Activated CD8-positive, alpha-beta T cell treated with anti-CD3 and anti-CD28 coated beads for 36 hours (primary cell): ENCODE measurements at regions not wholly inside any gene's neighbourhood (a gene's known extent, or its start where the extent isn't known, plus 50 kb on each side); places are given as distances from the start of the nearest gene placed in this dataset.

Experiments
- ATAC-seq: fragments of 200-7000 bp; cut with Tn5 transposase; one replicate; pipeline ENCODE4 v1.10.0; 2021; ENCODE audit warnings: mild to moderate bottlenecking, moderate library complexity
- CTCF ChIA-PET: fragments of 350-600 bp; sonication (Branson Sonifier 250); formaldehyde crosslinking; loops from one replicate; lab custom pipeline; 2021; ENCODE audit warnings: antibody characterized with exemption; lab: Charles Lee
- POLR2A ChIA-PET: fragments of 350-600 bp; sonication (Branson Sonifier 250); formaldehyde crosslinking; loops from one replicate; lab custom pipeline; 2021; ENCODE audit warnings: antibody characterized with exemption; lab: Charles Lee
- DNase-seq: peaks from one replicate; pipeline ENCODE4 v3.0.0-alpha.2; 2020
- H3K27ac Mint-ChIP-seq: one replicate; pipeline ENCODE4 v1.8.0; 2021; ENCODE audit warnings: mild to moderate bottlenecking, mixed read lengths
- H3K27me3 Mint-ChIP-seq: one replicate; pipeline ENCODE4 v1.8.0; 2021; ENCODE audit warnings: mixed read lengths
- H3K36me3 Mint-ChIP-seq: one replicate; pipeline ENCODE4 v1.8.0; 2021; ENCODE audit warnings: low read depth, mixed read lengths
- H3K4me1 Mint-ChIP-seq: one replicate; pipeline ENCODE4 v1.8.0; 2021; ENCODE audit warnings: low read depth, mixed read lengths
- H3K4me3 Mint-ChIP-seq: one replicate; pipeline ENCODE4 v1.8.0; 2021; ENCODE audit warnings: mild to moderate bottlenecking, moderate library complexity, mixed read lengths
- H3K9me3 Mint-ChIP-seq: one replicate; pipeline ENCODE4 v1.8.0; 2021; ENCODE audit warnings: mixed read lengths
- CTCF ChIP-seq: fragments of 200-600 bp; IDR thresholded peaks from one replicate; pipeline ENCODE4 v1.8.0; 2022; ENCODE audit warnings: antibody characterized with exemption, mild to moderate bottlenecking
- intact Hi-C: fragments of 100-400 bp; cut with micrococcal nuclease; formaldehyde crosslinking; loops from one replicate; pipeline ENCODE4 v1.10.0; 2022

GRCh38 chr12:113666223-113666622 is 194.6 kb upstream of the LHX5 start:
- TF ChIP-seq CTCF: no peak
- no peaks in the 10 kb centered on the region for H3K4me1 Mint-ChIP-seq
- no peaks in the 10 kb centered on the region for H3K36me3 Mint-ChIP-seq
- H3K27ac Mint-ChIP-seq: no peak overlapping the region
- no peak overlapping the region for H3K4me3 Mint-ChIP-seq
- CTCF ChIA-PET: no interaction called here
- no peaks in the 10 kb centered on the region for H3K9me3 Mint-ChIP-seq
- ATAC-seq (no peak), DNase-seq (no peak)
- POLR2A ChIA-PET: no interaction called here
- intact Hi-C loops: no loop called here
- H3K27me3 Mint-ChIP-seq: peaks cover 25% of the 10 kb centered on the region

- ChIA-PET POLR2A (no interaction called here), CTCF (no interaction called here)
- DNase-seq: no peak
- Mint-ChIP-seq H3K27me3 (peaks cover 19% of the 10 kb centered on the region), H3K9me3 (no peaks in the 10 kb centered on the region), H3K36me3 (no peaks in the 10 kb centered on the region), H3K4me1 (no peaks in the 10 kb centered on the region), H3K4me3 (no peak overlapping the region), H3K27ac (no peak overlapping the region)
- no peak for TF ChIP-seq CTCF
- ATAC-seq: no peak
- intact Hi-C loops: no loop called here
Measured at GRCh38 chr12:113665457-113665856, 193.8 kb upstream of the LHX5 start.

- Mint-ChIP-seq H3K36me3 (no peaks in the 10 kb centered on the region), H3K27ac (no peak overlapping the region), H3K4me3 (no peak overlapping the region), H3K27me3 (peaks cover 10% of the 10 kb centered on the region), H3K4me1 (no peaks in the 10 kb centered on the region), H3K9me3 (no peaks in the 10 kb centered on the region)
- intact Hi-C loops: no loop called here
- ChIA-PET POLR2A (no interaction called here), CTCF (no interaction called here)
- no peak for ATAC-seq
- TF ChIP-seq CTCF: no peak
- no peak for DNase-seq
Measured at GRCh38 chr12:113664224-113664681, 192.6 kb upstream of the LHX5 start.

GRCh38 chr12:113663396-113663795 is 191.7 kb upstream of the LHX5 start:
- TF ChIP-seq CTCF: no peak
- DNase-seq: no peak
- Mint-ChIP-seq H3K27me3 (peaks cover 11% of the 10 kb centered on the region), H3K36me3 (no peaks in the 10 kb centered on the region), H3K4me3 (no peak overlapping the region), H3K27ac (no peak overlapping the region), H3K9me3 (no peaks in the 10 kb centered on the region), H3K4me1 (no peaks in the 10 kb centered on the region)
- no peak for ATAC-seq
- intact Hi-C loops: no loop called here
- POLR2A ChIA-PET: no interaction called here
- CTCF ChIA-PET: no interaction called here

GRCh38 chr12:113660936-113661335 is 189.3 kb upstream of the LHX5 start:
- peaks cover 8% of the 10 kb centered on the region for H3K9me3 Mint-ChIP-seq
- no peak for TF ChIP-seq CTCF
- no peak for ATAC-seq
- H3K27ac Mint-ChIP-seq: no peak overlapping the region
- POLR2A ChIA-PET: no interaction called here
- no peaks in the 10 kb centered on the region for H3K36me3 Mint-ChIP-seq
- intact Hi-C loops: no loop called here
- H3K4me3 Mint-ChIP-seq: no peak overlapping the region
- H3K27me3 Mint-ChIP-seq: peaks cover 5% of the 10 kb centered on the region
- CTCF ChIA-PET: no interaction called here
- H3K4me1 Mint-ChIP-seq: no peaks in the 10 kb centered on the region
- DNase-seq: no peak
